Esophagus muscularis mucosa (tissue), 4 donors: ENCODE measurements at regions not wholly inside any gene's neighbourhood (a gene's known extent, or its start where the extent isn't known, plus 50 kb on each side); places are given as distances from the start of the nearest gene placed in this dataset.
"Not testable (repeated sequence)": the region's sequence is repeated elsewhere in the genome, so short reads cannot be mapped to it uniquely, and the experiment has no call there.

ENCODE experiments used
- DNase-seq: peaks from one replicate; pipeline ENCODE4 v3.0.0-alpha.2; 2017; ENCODE audit errors: extremely low spot score
- H3K27ac ChIP-seq, 4 donors: fragments of 200-600 bp; sonication (generic); replicated peaks in 1 of 4; 1 replicate in 3 of 4; 2 replicates in 1 of 4; pipeline ENCODE4 v1.5.1; 2016 to 2019; ENCODE audit warnings: mild to moderate bottlenecking in 1 of 4
- H3K27me3 ChIP-seq, 4 donors: fragments of 200-600 bp; sonication (generic); one replicate each; pipeline versions ENCODE4 v1.5.1 to v1.6.0; 2016 to 2019
- H3K36me3 ChIP-seq, 4 donors: fragments of 200-600 bp; sonication (generic); one replicate each; pipeline ENCODE4 v1.5.1; 2016 to 2019
- H3K4me1 ChIP-seq, 4 donors: fragments of 200-600 bp; sonication (generic); one replicate each; pipeline ENCODE4 v1.5.1; 2016 to 2019
- H3K4me3 ChIP-seq, 4 donors: fragments of 200-600 bp; sonication (generic); 1 replicate in 2 of 4; 2 replicates in 2 of 4; pipeline ENCODE4 v1.5.1; 2016 to 2019; ENCODE audit warnings: mild to moderate bottlenecking in 4 of 4, moderate library complexity in 1 of 4
- H3K9me3 ChIP-seq, 4 donors: fragments of 200-600 bp; sonication (generic); 1 replicate in 3 of 4; 2 replicates in 1 of 4; pipeline ENCODE4 v1.5.1; 2016 to 2019
- CTCF ChIP-seq, 3 experiments: fragments of 200-600 bp in 2 of 3; fragments of 450-650 bp in 1 of 3; sonication (generic) in 2 of 3; IDR thresholded peaks; one replicate each; pipeline ENCODE4 v1.5.1; 2017 to 2019; ENCODE audit warnings: antibody characterized with exemption in 3 of 3, mild to moderate bottlenecking in 2 of 3, moderate library complexity in 1 of 3
- EP300 ChIP-seq: sonication (generic); formaldehyde crosslinking; IDR thresholded peaks from one replicate; pipeline ENCODE4 v1.6.1; 2017; ENCODE audit warnings: antibody characterized with exemption
- POLR2A ChIP-seq: fragments of 450-650 bp; IDR thresholded peaks from one replicate; pipeline ENCODE4 v1.6.1; 2017; ENCODE audit warnings: antibody characterized with exemption, moderate library complexity, mild to moderate bottlenecking, low read depth
- POLR2AphosphoS5 ChIP-seq, 2 donors: sonication (generic); formaldehyde crosslinking; IDR thresholded peaks; one replicate each; pipeline ENCODE4 v1.6.1; 2017; ENCODE audit warnings: antibody characterized with exemption in 2 of 2
- WGBS: methylation state at CpG from one replicate; pipeline ENCODE4 v1.1.5; 2018; 5-methylcytosine and 5-hydroxymethylcytosine counted together
- intact Hi-C: fragments of 100-400 bp; cut with DNase I; formaldehyde crosslinking; loops from one replicate; pipeline ENCODE4 v1.15.1; 2023

GRCh38 chr14:46136456-46136855, 515.1 kb downstream of the RPL10L start:
- H3K4me1 ChIP-seq: no peaks in the 10 kb centered on the region
- H3K27ac ChIP-seq: no peak overlapping the region
- TF ChIP-seq POLR2A: no peak
- no peak for TF ChIP-seq EP300
- no peak for TF ChIP-seq CTCF (IDR thresholded peaks at IDR 0.05)
- TF ChIP-seq POLR2AphosphoS5 (IDR thresholded peaks at IDR 0.05): no peak
- DNase-seq: no peak
- no peaks in the 10 kb centered on the region for H3K9me3 ChIP-seq
- no peaks in the 10 kb centered on the region for H3K27me3 ChIP-seq
- no peak overlapping the region for H3K4me3 ChIP-seq
- 75% methylated on average over 1 of the region's 1 CpG for WGBS
- no peaks in the 10 kb centered on the region for H3K36me3 ChIP-seq
- intact Hi-C loops: no loop called here

- WGBS: 95% methylated on average over 2 of the region's 2 CpGs
- Histone ChIP-seq H3K4me3 (no peak overlapping the region), H3K27ac (no peak overlapping the region), H3K4me1 (no peaks in the 10 kb centered on the region), H3K9me3 (peaks cover 0 to 11% (median 0%) of the 10 kb centered on the region in 4 donors), H3K36me3 (no peaks in the 10 kb centered on the region), H3K27me3 (no peaks in the 10 kb centered on the region)
- no peak for DNase-seq
- no peak for TF ChIP-seq POLR2A
- no peak for TF ChIP-seq EP300
- TF ChIP-seq POLR2AphosphoS5 (IDR thresholded peaks at IDR 0.05): no peak
- no peak for TF ChIP-seq CTCF (IDR thresholded peaks at IDR 0.05)
- intact Hi-C loops: no loop called here
Observed at GRCh38 chr14:46108228-46108627, 543.4 kb downstream of the RPL10L start.

- H3K4me1 ChIP-seq, H3K9me3 ChIP-seq, intact Hi-C loops, H3K27ac ChIP-seq, DNase-seq, H3K36me3 ChIP-seq, H3K4me3 ChIP-seq, H3K27me3 ChIP-seq: not testable (repeated sequence)
- 92% methylated on average over 7 of the region's 8 CpGs for WGBS
Observed at GRCh38 chr14:46100901-46101300, 550.7 kb downstream of the RPL10L start.

GRCh38 chr14:46091819-46092218, 559.8 kb downstream of the RPL10L start:
- no peaks in the 10 kb centered on the region for H3K4me1 ChIP-seq
- no peak overlapping the region for H3K27ac ChIP-seq
- no peak overlapping the region for H3K4me3 ChIP-seq
- H3K27me3 ChIP-seq: no peaks in the 10 kb centered on the region
- H3K9me3 ChIP-seq: no peaks in the 10 kb centered on the region
- intact Hi-C loops: no loop called here
- 72% methylated on average over 3 of the region's 3 CpGs for WGBS
- H3K36me3 ChIP-seq: no peaks in the 10 kb centered on the region
- no peak for DNase-seq
- TF ChIP-seq POLR2AphosphoS5 (IDR thresholded peaks at IDR 0.05) (no peak), CTCF (IDR thresholded peaks at IDR 0.05) (no peak), POLR2A (no peak), EP300 (no peak)

GRCh38 chr14:46087604-46088003, 564.0 kb downstream of the RPL10L start:
- WGBS: 68% methylated on average over 2 of the region's 2 CpGs
- H3K9me3 ChIP-seq: no peaks in the 10 kb centered on the region

More at GRCh38 chr14:46087604-46088003, 564.0 kb downstream of the RPL10L start:
- intact Hi-C loops: no loop called here
- H3K27me3 ChIP-seq: no peaks in the 10 kb centered on the region
- no peak for DNase-seq
- no peak overlapping the region for H3K27ac ChIP-seq
- no peaks in the 10 kb centered on the region for H3K36me3 ChIP-seq
- H3K4me3 ChIP-seq: no peak overlapping the region
- H3K4me1 ChIP-seq: no peaks in the 10 kb centered on the region
- no peak for TF ChIP-seq CTCF (IDR thresholded peaks at IDR 0.05)
- TF ChIP-seq POLR2AphosphoS5 (IDR thresholded peaks at IDR 0.05): no peak
- no peak for TF ChIP-seq EP300
- TF ChIP-seq POLR2A: no peak
